Hepatocyte (in vitro differentiated cells): ENCODE measurements at regions not wholly inside any gene's neighbourhood (a gene's known extent, or its start where the extent isn't known, plus 50 kb on each side); places are given as distances from the start of the nearest gene placed in this dataset.

ENCODE experiments used
- CTCF ChIP-seq: fragments of 200-600 bp; sonication (generic); IDR thresholded peaks from 2 replicates; pipeline ENCODE4 v1.5.1; 2016; ENCODE audit warnings: antibody characterized with exemption, mild to moderate bottlenecking; ENCODE audit not compliant: poor library complexity
- EZH2 ChIP-seq: fragments of 200-600 bp; sonication (generic); IDR thresholded peaks from 2 replicates; pipeline ENCODE4 v1.6.1; 2016; ENCODE audit warnings: antibody characterized with exemption, mild to moderate bottlenecking, borderline replicate concordance

GRCh38 chr5:136439367-136439766 is 74.0 kb upstream of the TRPC7 start:
- TF ChIP-seq CTCF (no peak), EZH2 (no peak)
